MM.1S (cell line): ENCODE measurements at regions not wholly inside any gene's neighbourhood (a gene's known extent, or its start where the extent isn't known, plus 50 kb on each side); places are given as distances from the start of the nearest gene placed in this dataset.
"Not testable (repeated sequence)": the region's sequence is repeated elsewhere in the genome, so short reads cannot be mapped to it uniquely, and the experiment has no call there.

Experiments used
- DNase-seq: peaks from one replicate; pipeline ENCODE4 v3.0.0-alpha.2; 2015
- H2AFZ ChIP-seq: fragments of 300-600 bp; sonication (generic); 2 replicates; pipeline ENCODE4 v1.6.0; 2016; ENCODE audit warnings: antibody characterized with exemption, low read length
- H3F3A ChIP-seq: fragments of 300-600 bp; sonication (generic); 2 replicates; pipeline ENCODE4 v1.6.1; 2016; ENCODE audit warnings: mild to moderate bottlenecking, antibody characterized with exemption, low read length, moderate library complexity, mixed read lengths; ENCODE audit not compliant: insufficient read depth
- H3K27ac ChIP-seq: fragments of 300-600 bp; sonication (generic); 2 replicates; pipeline ENCODE4 v1.5.1; 2016; ENCODE audit warnings: mild to moderate bottlenecking, low read length
- H3K27me3 ChIP-seq: fragments of 300-600 bp; sonication (generic); replicated peaks from 2 replicates; pipeline ENCODE4 v1.6.0; 2016; ENCODE audit warnings: low read length; ENCODE audit not compliant: insufficient read depth
- H3K36me3 ChIP-seq: fragments of 300-600 bp; sonication (generic); replicated peaks from 2 replicates; pipeline ENCODE4 v1.6.1; 2016; ENCODE audit warnings: mild to moderate bottlenecking, low read length, mixed read lengths; ENCODE audit not compliant: insufficient read depth
- H3K4me1 ChIP-seq: fragments of 300-600 bp; sonication (generic); 2 replicates; pipeline ENCODE4 v1.6.1; 2016; ENCODE audit warnings: low read length, mixed read lengths
- H3K4me2 ChIP-seq: fragments of 300-600 bp; sonication (generic); 2 replicates; pipeline ENCODE4 v1.6.0; 2016; ENCODE audit warnings: low read depth, low read length
- H3K4me3 ChIP-seq: fragments of 300-600 bp; sonication (generic); 2 replicates; pipeline ENCODE4 v1.5.1; 2016; ENCODE audit warnings: low read length, mixed read lengths
- H3K79me2 ChIP-seq: fragments of 300-600 bp; sonication (generic); 2 replicates; pipeline ENCODE4 v1.6.1; 2016; ENCODE audit warnings: mixed run types, low read length, mixed read lengths
- H3K9ac ChIP-seq: fragments of 300-600 bp; sonication (generic); 2 replicates; pipeline ENCODE4 v1.6.1; 2016; ENCODE audit warnings: low read length, mixed read lengths
- H3K9me2 ChIP-seq: fragments of 300-600 bp; sonication (generic); replicated peaks from 2 replicates; pipeline ENCODE4 v1.6.1; 2016; ENCODE audit warnings: mild to moderate bottlenecking, low read length, mixed read lengths; ENCODE audit not compliant: insufficient read depth
- H3K9me3 ChIP-seq: fragments of 300-600 bp; sonication (generic); replicated peaks from 2 replicates; pipeline ENCODE4 v1.6.1; 2016; ENCODE audit warnings: mild to moderate bottlenecking, low read length, mixed read lengths; ENCODE audit not compliant: insufficient read depth
- H4K20me1 ChIP-seq: fragments of 300-600 bp; sonication (generic); 2 replicates; pipeline ENCODE4 v1.6.1; 2016; ENCODE audit warnings: mild to moderate bottlenecking, low read length, moderate library complexity, mixed read lengths; ENCODE audit not compliant: insufficient read depth
- EZH2 ChIP-seq: fragments of 300-600 bp; sonication (generic); optimal IDR thresholded peaks from 2 replicates; pipeline ENCODE3; 2017; ENCODE audit warnings: low read depth, mild to moderate bottlenecking, antibody characterized with exemption, low read length, mixed read lengths
- EZH2phosphoT487 ChIP-seq: fragments of 300-600 bp; sonication (generic); IDR thresholded peaks from 2 replicates; pipeline ENCODE4 v1.6.1; 2018; ENCODE audit warnings: antibody characterized with exemption, low read length
- TF ChIP-seq, protein P1 (sequence below): fragments of 300-600 bp; sonication (generic); IDR thresholded peaks from 2 replicates; pipeline ENCODE4 v1.5.1; 2016; ENCODE audit warnings: antibody characterized with exemption, low read length, mixed read lengths

DNA sequence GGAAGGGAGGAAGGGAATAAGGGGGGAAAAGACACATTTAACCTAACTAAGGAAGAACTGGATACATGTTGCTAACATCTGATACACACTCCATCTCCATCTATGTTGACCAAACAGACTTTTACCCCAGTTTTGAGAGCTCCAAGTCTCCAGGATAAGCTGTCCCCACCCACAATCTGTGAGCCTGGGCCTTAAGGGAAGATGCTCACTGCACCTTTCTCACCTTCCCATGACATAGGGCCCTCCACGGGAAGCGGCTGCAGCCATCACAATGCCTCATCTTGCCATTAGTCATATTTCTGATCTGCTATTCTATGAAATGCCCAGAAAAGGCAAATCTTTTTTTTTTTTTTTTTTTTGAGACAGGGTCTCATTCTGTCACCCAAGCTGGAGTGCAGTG lies 126.6 kb upstream of the SALL4 start:
- Histone ChIP-seq H3K36me3 (no peaks in the 10 kb centered on the region), H3K27me3 (no peaks in the 10 kb centered on the region), H3K9me2 (no peaks in the 10 kb centered on the region), H3K9ac (no peak overlapping the region), H3K27ac (no peak overlapping the region), H4K20me1 (no peaks in the 10 kb centered on the region), H3F3A (no peaks in the 10 kb centered on the region), H2AFZ (no peak overlapping the region), H3K9me3 (no peaks in the 10 kb centered on the region; the same call in 1 of the 2 replicates), H3K4me3 (no peak overlapping the region), H3K79me2 (no peaks in the 10 kb centered on the region), H3K4me1 (no peaks in the 10 kb centered on the region), H3K4me2 (no peak overlapping the region)
- TF ChIP-seq EZH2 (no peak), EZH2phosphoT487 (no peak)
- TF ChIP-seq, protein P1, sequence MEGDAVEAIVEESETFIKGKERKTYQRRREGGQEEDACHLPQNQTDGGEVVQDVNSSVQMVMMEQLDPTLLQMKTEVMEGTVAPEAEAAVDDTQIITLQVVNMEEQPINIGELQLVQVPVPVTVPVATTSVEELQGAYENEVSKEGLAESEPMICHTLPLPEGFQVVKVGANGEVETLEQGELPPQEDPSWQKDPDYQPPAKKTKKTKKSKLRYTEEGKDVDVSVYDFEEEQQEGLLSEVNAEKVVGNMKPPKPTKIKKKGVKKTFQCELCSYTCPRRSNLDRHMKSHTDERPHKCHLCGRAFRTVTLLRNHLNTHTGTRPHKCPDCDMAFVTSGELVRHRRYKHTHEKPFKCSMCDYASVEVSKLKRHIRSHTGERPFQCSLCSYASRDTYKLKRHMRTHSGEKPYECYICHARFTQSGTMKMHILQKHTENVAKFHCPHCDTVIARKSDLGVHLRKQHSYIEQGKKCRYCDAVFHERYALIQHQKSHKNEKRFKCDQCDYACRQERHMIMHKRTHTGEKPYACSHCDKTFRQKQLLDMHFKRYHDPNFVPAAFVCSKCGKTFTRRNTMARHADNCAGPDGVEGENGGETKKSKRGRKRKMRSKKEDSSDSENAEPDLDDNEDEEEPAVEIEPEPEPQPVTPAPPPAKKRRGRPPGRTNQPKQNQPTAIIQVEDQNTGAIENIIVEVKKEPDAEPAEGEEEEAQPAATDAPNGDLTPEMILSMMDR, result no peak
- DNase-seq, result no peak

DNA sequence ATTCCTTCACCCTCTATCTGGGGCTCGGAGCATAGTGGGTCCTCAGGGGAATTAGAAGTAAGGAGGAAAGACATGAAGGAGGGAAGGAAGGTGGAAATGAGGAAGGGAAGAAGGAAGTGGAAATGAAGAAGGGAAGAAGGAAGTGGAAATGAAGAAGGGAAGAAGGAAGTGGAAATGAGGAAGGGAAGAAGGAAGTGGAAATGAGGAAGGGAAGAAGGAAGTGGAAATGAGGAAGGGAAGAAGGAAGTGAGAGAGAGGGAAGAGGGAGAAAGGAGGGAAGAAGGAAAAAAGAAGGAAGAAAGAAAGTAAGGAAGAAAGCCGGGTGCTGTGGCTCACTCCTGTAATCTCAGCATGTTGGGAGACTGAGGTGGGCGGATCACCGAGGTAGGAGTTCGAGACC lies 125.6 kb upstream of the SALL4 start:
- H3K27me3 ChIP-seq, DNase-seq, H3K4me1 ChIP-seq, H3K79me2 ChIP-seq, H3K9me2 ChIP-seq, H2AFZ ChIP-seq, H3F3A ChIP-seq, H3K27ac ChIP-seq, H3K36me3 ChIP-seq, H4K20me1 ChIP-seq, H3K9me3 ChIP-seq, H3K9ac ChIP-seq, H3K4me3 ChIP-seq, H3K4me2 ChIP-seq: not testable (repeated sequence)

DNA sequence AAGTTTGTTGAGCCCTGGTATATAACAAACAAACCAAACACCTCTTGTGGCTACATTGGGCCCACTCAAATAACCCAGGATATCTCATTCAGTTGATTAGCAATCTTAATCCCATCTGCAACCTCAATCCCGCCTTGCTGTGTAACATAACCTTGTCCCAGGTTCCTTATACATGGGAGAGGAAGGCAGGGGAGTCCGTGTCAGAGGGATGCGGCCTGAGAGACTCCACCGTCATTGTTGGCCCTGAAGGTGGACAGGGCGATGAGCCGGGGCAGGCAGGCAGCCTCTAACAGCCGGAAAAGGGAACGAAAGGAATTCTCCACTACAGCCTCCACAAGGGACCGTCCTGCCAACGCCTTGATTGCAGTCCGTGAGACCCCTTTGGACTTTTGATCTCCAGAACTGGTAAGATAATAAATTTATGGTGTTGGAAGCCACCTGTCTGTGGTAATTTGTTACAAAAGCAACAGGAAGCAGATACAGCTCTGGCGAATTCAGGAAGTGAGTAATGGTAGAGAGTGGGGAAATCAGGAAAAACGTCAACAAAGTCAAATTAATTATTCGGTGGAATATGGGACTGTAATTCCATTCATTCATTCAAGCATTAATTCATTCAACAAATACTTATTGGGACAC lies 124.5 kb upstream of the SALL4 start:
- no peak overlapping the region for H3K4me3 ChIP-seq
- H3K27me3 ChIP-seq, result no peaks in the 10 kb centered on the region
- H3K27ac ChIP-seq, result no peak overlapping the region
- no peaks in the 10 kb centered on the region for H3K4me1 ChIP-seq
- H3F3A ChIP-seq, result no peaks in the 10 kb centered on the region
- H3K9me2 ChIP-seq, result no peaks in the 10 kb centered on the region
- no peak overlapping the region for H3K9ac ChIP-seq
- H3K79me2 ChIP-seq, result no peaks in the 10 kb centered on the region
- H4K20me1 ChIP-seq, result no peaks in the 10 kb centered on the region
- no peaks in the 10 kb centered on the region for H3K36me3 ChIP-seq
- no peak overlapping the region for H3K4me2 ChIP-seq
- H2AFZ ChIP-seq, result no peak overlapping the region
- no peak for DNase-seq
- TF ChIP-seq EZH2 (no peak), EZH2phosphoT487 (no peak)
- TF ChIP-seq, protein P1, result no peak
- H3K9me3 ChIP-seq, result no peaks in the 10 kb centered on the region; the same call in 1 of the 2 replicates

DNA sequence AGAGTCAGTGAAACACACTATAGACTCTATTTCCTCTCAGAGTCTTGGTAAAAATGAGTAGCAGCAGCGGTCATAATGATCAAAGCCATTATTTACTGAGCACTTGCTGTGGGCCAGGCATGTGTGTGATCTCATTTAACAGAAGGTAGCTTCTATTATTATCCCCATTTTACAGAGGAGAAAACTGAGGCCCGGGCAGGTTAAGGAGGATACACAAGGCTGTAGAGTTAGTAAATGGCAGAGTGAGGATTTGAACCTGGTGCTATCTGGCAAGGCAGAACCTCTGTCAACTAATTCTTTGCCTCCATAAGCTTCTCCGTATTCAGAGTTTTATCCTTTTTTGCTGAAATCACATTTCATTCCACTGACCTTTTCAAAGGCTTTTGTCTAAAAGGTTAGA lies 122.2 kb upstream of the SALL4 start:
- Histone ChIP-seq H3K36me3 (no peaks in the 10 kb centered on the region), H3F3A (no peaks in the 10 kb centered on the region), H2AFZ (no peak overlapping the region), H3K9ac (no peak overlapping the region), H3K9me2 (no peaks in the 10 kb centered on the region), H3K4me2 (no peak overlapping the region), H3K9me3 (no peaks in the 10 kb centered on the region; the same call in 1 of the 2 replicates), H3K4me3 (no peak overlapping the region), H3K4me1 (no peaks in the 10 kb centered on the region), H3K27ac (no peak overlapping the region), H4K20me1 (no peaks in the 10 kb centered on the region), H3K27me3 (no peaks in the 10 kb centered on the region), H3K79me2 (no peaks in the 10 kb centered on the region)
- DNase-seq, result no peak
- TF ChIP-seq, protein P1, result no peak
- no peak for TF ChIP-seq EZH2phosphoT487
- TF ChIP-seq EZH2, result no peak
